ENCODE measurements at regions not wholly inside any gene's neighbourhood (a gene's known extent, or its start where the extent isn't known, plus 50 kb on each side); places are given as distances from the start of the nearest gene placed in this dataset.

GRCh38 chr5:126370796-126371718 lies 52.2 kb upstream of the GRAMD2B start:
- Histone ChIP-seq H3K4me3 (ENCODE audit: low read depth in 1 of 3, low read length in 3 of 3) (peak overlapping the region; percentile 78 to 91 (median 80)), H3K9ac (ENCODE audit: low read depth in 1 of 2, low read length in 2 of 2) (peak overlapping the region; percentile 76 to 98)
- WGBS, result 33% methylated on average over 12 of the region's 12 CpGs

More at GRCh38 chr5:126370796-126371718, 52.2 kb upstream of the GRAMD2B start:
- Histone ChIP-seq H3K36me3 (ENCODE audit: control insufficient read depth in 4 of 4, insufficient read depth in 3 of 4, low read depth in 1 of 4, low read length in 3 of 4) (no peaks in the 10 kb centered on the region), H3K9me3 (ENCODE audit: control insufficient read depth in 4 of 4, low read length in 3 of 4) (no peaks in the 10 kb centered on the region), H3K4me1 (ENCODE audit: control insufficient read depth in 4 of 4, insufficient read depth in 4 of 4, low read length in 3 of 4) (peaks cover 3 to 37% (median 20%) of the 10 kb centered on the region in 4 donors), H3K27ac (ENCODE audit: low read depth in 1 of 2, low read length in 2 of 2) (peak overlapping the region; percentile 92 to 94), H3K27me3 (ENCODE audit: control insufficient read depth in 4 of 4, insufficient read depth in 4 of 4, low read length in 3 of 4) (no peaks in the 10 kb centered on the region)
- no peak for DNase-seq (ENCODE audit: low spot score)
- TF ChIP-seq EGR1 (IDR thresholded peaks at IDR 0.05; ENCODE audit: low read depth in 2 of 2) (no peak), FOXA1 (IDR thresholded peaks at IDR 0.05) (no peak), RAD21 (IDR thresholded peaks at IDR 0.05) (peak in 1 of 2 donors; percentile 22), NR2F2 (IDR thresholded peaks at IDR 0.05) (no peak), REST (IDR thresholded peaks at IDR 0.05) (peak; percentile 79), HNF4G (IDR thresholded peaks at IDR 0.05) (no peak), TAF1 (conservative IDR thresholded peaks at IDR 0.05) (peak; percentile 77), GABPA (IDR thresholded peaks at IDR 0.05 in 1 of 2, conservative IDR thresholded peaks at IDR 0.05 in 1 of 2) (no peak), YY1 (IDR thresholded peaks at IDR 0.05) (peak; percentile 43), FOXA2 (IDR thresholded peaks at IDR 0.05) (peak; percentile 36), ZBTB33 (IDR thresholded peaks at IDR 0.05) (no peak), HNF4A (conservative IDR thresholded peaks at IDR 0.05) (peak in 1 of 2 donors; percentile 37), JUND (IDR thresholded peaks at IDR 0.05) (peak in 1 of 2 donors; percentile 39), RXRA (IDR thresholded peaks at IDR 0.05) (peak; percentile 25 to 39), SP1 (IDR thresholded peaks at IDR 0.05) (peak; percentile 65)
- TF ChIP-seq, protein P1, sequence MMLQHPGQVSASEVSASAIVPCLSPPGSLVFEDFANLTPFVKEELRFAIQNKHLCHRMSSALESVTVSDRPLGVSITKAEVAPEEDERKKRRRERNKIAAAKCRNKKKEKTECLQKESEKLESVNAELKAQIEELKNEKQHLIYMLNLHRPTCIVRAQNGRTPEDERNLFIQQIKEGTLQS (IDR thresholded peaks at IDR 0.05), result peak; percentile 12
- TF ChIP-seq, protein P2, sequence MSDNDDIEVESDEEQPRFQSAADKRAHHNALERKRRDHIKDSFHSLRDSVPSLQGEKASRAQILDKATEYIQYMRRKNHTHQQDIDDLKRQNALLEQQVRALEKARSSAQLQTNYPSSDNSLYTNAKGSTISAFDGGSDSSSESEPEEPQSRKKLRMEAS (IDR thresholded peaks at IDR 0.05), result no peak
- TF ChIP-seq, protein P3, sequence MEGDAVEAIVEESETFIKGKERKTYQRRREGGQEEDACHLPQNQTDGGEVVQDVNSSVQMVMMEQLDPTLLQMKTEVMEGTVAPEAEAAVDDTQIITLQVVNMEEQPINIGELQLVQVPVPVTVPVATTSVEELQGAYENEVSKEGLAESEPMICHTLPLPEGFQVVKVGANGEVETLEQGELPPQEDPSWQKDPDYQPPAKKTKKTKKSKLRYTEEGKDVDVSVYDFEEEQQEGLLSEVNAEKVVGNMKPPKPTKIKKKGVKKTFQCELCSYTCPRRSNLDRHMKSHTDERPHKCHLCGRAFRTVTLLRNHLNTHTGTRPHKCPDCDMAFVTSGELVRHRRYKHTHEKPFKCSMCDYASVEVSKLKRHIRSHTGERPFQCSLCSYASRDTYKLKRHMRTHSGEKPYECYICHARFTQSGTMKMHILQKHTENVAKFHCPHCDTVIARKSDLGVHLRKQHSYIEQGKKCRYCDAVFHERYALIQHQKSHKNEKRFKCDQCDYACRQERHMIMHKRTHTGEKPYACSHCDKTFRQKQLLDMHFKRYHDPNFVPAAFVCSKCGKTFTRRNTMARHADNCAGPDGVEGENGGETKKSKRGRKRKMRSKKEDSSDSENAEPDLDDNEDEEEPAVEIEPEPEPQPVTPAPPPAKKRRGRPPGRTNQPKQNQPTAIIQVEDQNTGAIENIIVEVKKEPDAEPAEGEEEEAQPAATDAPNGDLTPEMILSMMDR (IDR thresholded peaks at IDR 0.05; ENCODE audit: low read depth, low read length, missing input control), result no peak

Data from liver (tissue), 8 donors.